ENCODE measurements at regions not wholly inside any gene's neighbourhood (a gene's known extent, or its start where the extent isn't known, plus 50 kb on each side); places are given as distances from the start of the nearest gene placed in this dataset.

GRCh38 chr10:29403208-29403607, 114.3 kb downstream of the LYZL1 start:
- H3K27me3 ChIP-seq (ENCODE audit: control insufficient read depth, insufficient read depth, low read length) = no peaks in the 10 kb centered on the region
- H3K36me3 ChIP-seq (ENCODE audit: control insufficient read depth, insufficient read depth, low read length) = no peaks in the 10 kb centered on the region
- H3K4me1 ChIP-seq = no peaks in the 10 kb centered on the region
- H3K27ac ChIP-seq = no peak overlapping the region
- H3K79me2 ChIP-seq = no peaks in the 10 kb centered on the region
- H3K4me3 ChIP-seq (ENCODE audit: low read depth, low read length) = no peak overlapping the region
- H3K9ac ChIP-seq = no peak overlapping the region
- H3K9me3 ChIP-seq (ENCODE audit: control insufficient read depth, low read length) = no peaks in the 10 kb centered on the region
- no peak for TF ChIP-seq CTCF (IDR thresholded peaks at IDR 0.05)
- no peak overlapping the region for H2AFZ ChIP-seq
- no peak overlapping the region for H3K4me2 ChIP-seq (ENCODE audit: low read length)

- TF ChIP-seq CTCF (IDR thresholded peaks at IDR 0.05) = no peak
- H3K4me2 ChIP-seq (ENCODE audit: low read length) = no peak overlapping the region
- H3K9me3 ChIP-seq (ENCODE audit: control insufficient read depth, low read length) = no peaks in the 10 kb centered on the region
- H2AFZ ChIP-seq = no peak overlapping the region
- no peaks in the 10 kb centered on the region for H3K27me3 ChIP-seq (ENCODE audit: control insufficient read depth, insufficient read depth, low read length)
- H3K27ac ChIP-seq = no peak overlapping the region
- no peaks in the 10 kb centered on the region for H3K36me3 ChIP-seq (ENCODE audit: control insufficient read depth, insufficient read depth, low read length)
- peaks cover 10% of the 10 kb centered on the region for H3K4me1 ChIP-seq
- H3K9ac ChIP-seq = no peak overlapping the region
- H3K4me3 ChIP-seq (ENCODE audit: low read depth, low read length) = no peak overlapping the region
- H3K79me2 ChIP-seq = peaks cover 11% of the 10 kb centered on the region
Measured at GRCh38 chr10:29407280-29407858, 118.5 kb downstream of the LYZL1 start.

Measured in parathyroid adenoma (tissue), 2 donors.